PC-3 (cell line): ENCODE measurements at regions not wholly inside any gene's neighbourhood (a gene's known extent, or its start where the extent isn't known, plus 50 kb on each side); places are given as distances from the start of the nearest gene placed in this dataset.
A peak's percentile ranks its signal among the peaks of the same experiment; 100 is the strongest.

Experiments used
- ATAC-seq: fragments of 200-7000 bp; cut with Tn5 transposase; 2 replicates; pipeline ENCODE4 v1.9.1; 2020; ENCODE audit warnings: mild to moderate bottlenecking, moderate library complexity
- BruUV-seq: library from RNA; stranded (reverse); fragments of 400-500 nt; replicated peaks from 2 replicates; lab custom pipeline; 2021; lab: Mats Ljungman, UMichigan
- CTCF ChIA-PET: fragments of 300-600 bp; sonication (Branson Sonifier 250); formaldehyde crosslinking; loops from one replicate; lab custom pipeline; 2022; ENCODE audit warnings: antibody characterized with exemption; lab: Charles Lee
- POLR2A ChIA-PET: fragments of 300-600 bp; sonication (Branson Sonifier 250); formaldehyde crosslinking; loops from one replicate; lab custom pipeline; 2022; ENCODE audit warnings: antibody characterized with exemption; ENCODE audit not compliant: unreplicated experiment; lab: Charles Lee
- DNase-seq: peaks from one replicate; pipeline ENCODE4 v3.0.0-alpha.2; 2015
- H2AFZ ChIP-seq: fragments of 300-600 bp; sonication (generic); 2 replicates; pipeline ENCODE4 v1.6.0; 2016; ENCODE audit warnings: antibody characterized with exemption, low read length
- H3F3A ChIP-seq: fragments of 300-600 bp; sonication (generic); one replicate; pipeline ENCODE4 v1.6.0; 2017; ENCODE audit warnings: antibody characterized with exemption, low read length, control low read depth, mild to moderate bottlenecking; ENCODE audit not compliant: unreplicated experiment
- H3K27ac ChIP-seq: fragments of 300-600 bp; sonication (generic); 2 replicates; pipeline ENCODE4 v1.5.1; 2016; ENCODE audit warnings: mild to moderate bottlenecking, low read length
- H3K27me3 ChIP-seq: fragments of 300-600 bp; sonication (generic); 2 replicates; pipeline ENCODE4 v1.6.1; 2016; ENCODE audit warnings: low read length, mixed read lengths
- H3K36me3 ChIP-seq: fragments of 300-600 bp; sonication (generic); 2 replicates; pipeline ENCODE4 v1.6.1; 2016; ENCODE audit warnings: low read depth, mixed run types, low read length, mixed read lengths
- H3K4me1 ChIP-seq: fragments of 300-600 bp; sonication (generic); 2 replicates; pipeline ENCODE4 v1.5.1; 2016; ENCODE audit warnings: low read length; ENCODE audit not compliant: insufficient read depth
- H3K4me2 ChIP-seq: fragments of 300-600 bp; sonication (generic); 2 replicates; pipeline ENCODE4 v1.6.0; 2016; ENCODE audit warnings: low read length
- H3K4me3 ChIP-seq: fragments of 300-600 bp; sonication (generic); 2 replicates; pipeline ENCODE4 v1.5.1; 2016; ENCODE audit warnings: mild to moderate bottlenecking, low read length, mixed read lengths
- H3K79me2 ChIP-seq: fragments of 300-600 bp; sonication (generic); 2 replicates; pipeline ENCODE4 v1.6.1; 2017; ENCODE audit warnings: low read length, mixed read lengths
- H3K9ac ChIP-seq: fragments of 300-600 bp; sonication (generic); 2 replicates; pipeline ENCODE4 v1.6.0; 2016; ENCODE audit warnings: mild to moderate bottlenecking, low read length
- H3K9me2 ChIP-seq: fragments of 300-600 bp; sonication (generic); replicated peaks from 2 replicates; pipeline ENCODE4 v1.6.1; 2016; ENCODE audit warnings: mixed run types, low read length, mixed read lengths
- H3K9me3 ChIP-seq: fragments of 300-600 bp; sonication (generic); 2 replicates; pipeline ENCODE4 v1.6.1; 2016; ENCODE audit warnings: low read length, mixed read lengths
- H4K20me1 ChIP-seq: fragments of 300-600 bp; sonication (generic); 2 replicates; pipeline ENCODE4 v1.6.1; 2016; ENCODE audit warnings: low read length, mixed read lengths
- EZH2 ChIP-seq: fragments of 300-600 bp; sonication (generic); IDR thresholded peaks from one replicate; pipeline ENCODE4 v1.6.1; 2017; ENCODE audit warnings: antibody characterized with exemption, mild to moderate bottlenecking, low read length; ENCODE audit not compliant: unreplicated experiment
- EZH2phosphoT487 ChIP-seq: fragments of 300-600 bp; sonication (generic); IDR thresholded peaks from 2 replicates; pipeline ENCODE4 v1.6.1; 2018; ENCODE audit warnings: mild to moderate bottlenecking, antibody characterized with exemption, low read length, borderline replicate concordance
- intact Hi-C: fragments of 100-400 bp; cut with micrococcal nuclease; formaldehyde crosslinking; loops from 2 replicates; pipeline ENCODE4 v1.9.0; 2023
- TF ChIP-seq, protein P1 (sequence below): fragments of 300-600 bp; sonication (generic); conservative IDR thresholded peaks from 2 replicates; pipeline ENCODE4 v1.5.1; 2017; ENCODE audit warnings: antibody characterized with exemption, low read depth, mild to moderate bottlenecking, low read length

DNA sequence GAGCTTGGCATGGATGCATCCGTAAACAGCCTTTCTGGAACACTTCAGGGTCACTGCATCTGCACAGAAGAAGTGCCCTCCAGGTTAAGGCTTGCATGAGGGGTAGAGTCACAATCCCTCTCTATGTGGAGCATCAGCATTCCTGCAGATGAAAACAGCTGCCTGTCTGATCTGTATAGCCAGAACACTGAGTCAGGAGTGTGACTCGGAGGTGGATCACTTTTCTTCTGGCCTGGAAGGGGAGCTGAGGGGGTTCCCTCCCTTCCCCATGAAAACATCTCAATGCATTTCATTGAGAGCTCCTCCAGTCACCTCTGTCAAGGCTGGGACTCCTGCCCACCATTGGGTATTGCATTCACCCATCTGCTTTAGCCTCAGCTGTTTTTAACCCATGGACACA, 72.5 kb upstream of the SERPINE2 start:
- Histone ChIP-seq H3F3A (no peaks in the 10 kb centered on the region), H3K79me2 (no peaks in the 10 kb centered on the region), H3K4me2 (no peak overlapping the region), H3K27ac (no peak overlapping the region), H3K36me3 (no peaks in the 10 kb centered on the region), H3K4me3 (no peak overlapping the region), H3K4me1 (no peaks in the 10 kb centered on the region), H2AFZ (no peak overlapping the region), H3K9ac (no peak overlapping the region), H3K27me3 (no peaks in the 10 kb centered on the region), H3K9me3 (no peaks in the 10 kb centered on the region), H4K20me1 (no peaks in the 10 kb centered on the region), H3K9me2 (no peaks in the 10 kb centered on the region)
- POLR2A ChIA-PET = no interaction called here
- intact Hi-C loops = no loop called here
- no TSS peak for BruUV-seq
- TF ChIP-seq EZH2 (no peak), EZH2phosphoT487 (no peak)
- TF ChIP-seq, protein P1, sequence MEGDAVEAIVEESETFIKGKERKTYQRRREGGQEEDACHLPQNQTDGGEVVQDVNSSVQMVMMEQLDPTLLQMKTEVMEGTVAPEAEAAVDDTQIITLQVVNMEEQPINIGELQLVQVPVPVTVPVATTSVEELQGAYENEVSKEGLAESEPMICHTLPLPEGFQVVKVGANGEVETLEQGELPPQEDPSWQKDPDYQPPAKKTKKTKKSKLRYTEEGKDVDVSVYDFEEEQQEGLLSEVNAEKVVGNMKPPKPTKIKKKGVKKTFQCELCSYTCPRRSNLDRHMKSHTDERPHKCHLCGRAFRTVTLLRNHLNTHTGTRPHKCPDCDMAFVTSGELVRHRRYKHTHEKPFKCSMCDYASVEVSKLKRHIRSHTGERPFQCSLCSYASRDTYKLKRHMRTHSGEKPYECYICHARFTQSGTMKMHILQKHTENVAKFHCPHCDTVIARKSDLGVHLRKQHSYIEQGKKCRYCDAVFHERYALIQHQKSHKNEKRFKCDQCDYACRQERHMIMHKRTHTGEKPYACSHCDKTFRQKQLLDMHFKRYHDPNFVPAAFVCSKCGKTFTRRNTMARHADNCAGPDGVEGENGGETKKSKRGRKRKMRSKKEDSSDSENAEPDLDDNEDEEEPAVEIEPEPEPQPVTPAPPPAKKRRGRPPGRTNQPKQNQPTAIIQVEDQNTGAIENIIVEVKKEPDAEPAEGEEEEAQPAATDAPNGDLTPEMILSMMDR = no peak
- CTCF ChIA-PET = no interaction called here
- DNase-seq = peak; percentile 70
- peak; percentile 87 for ATAC-seq

DNA sequence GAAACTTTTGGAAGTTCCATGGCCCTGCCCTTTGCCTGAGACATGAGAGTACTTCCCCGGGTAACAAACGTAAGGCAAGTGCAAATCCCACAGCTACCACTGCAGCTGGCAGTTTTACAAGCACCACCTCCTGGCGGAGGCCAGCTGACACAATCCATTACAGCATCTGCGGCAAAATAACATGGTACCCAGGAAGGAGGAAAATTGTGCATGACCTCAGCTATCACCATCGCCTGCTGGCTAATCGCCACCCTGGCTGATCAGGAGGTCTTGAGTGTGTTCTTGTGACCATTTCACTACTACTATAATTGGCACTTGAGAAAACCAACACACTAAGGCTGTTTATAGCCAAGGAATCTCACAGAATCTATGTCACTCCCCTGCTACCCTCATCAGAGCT, 71.7 kb upstream of the SERPINE2 start:
- TF ChIP-seq, protein P1 = no peak
- TF ChIP-seq EZH2 (no peak), EZH2phosphoT487 (no peak)
- Histone ChIP-seq H3K27me3 (no peaks in the 10 kb centered on the region), H3K9me3 (no peaks in the 10 kb centered on the region), H4K20me1 (no peaks in the 10 kb centered on the region), H3K4me1 (no peaks in the 10 kb centered on the region), H3K4me3 (no peak overlapping the region), H2AFZ (no peak overlapping the region), H3K9ac (no peak overlapping the region), H3K4me2 (no peak overlapping the region), H3K27ac (no peak overlapping the region), H3K36me3 (no peaks in the 10 kb centered on the region), H3K79me2 (no peaks in the 10 kb centered on the region), H3K9me2 (no peaks in the 10 kb centered on the region), H3F3A (no peaks in the 10 kb centered on the region)
- ChIA-PET POLR2A (no interaction called here), CTCF (no interaction called here)
- ATAC-seq (no peak), DNase-seq (no peak)
- intact Hi-C loops = no loop called here
- BruUV-seq = no TSS peak

DNA sequence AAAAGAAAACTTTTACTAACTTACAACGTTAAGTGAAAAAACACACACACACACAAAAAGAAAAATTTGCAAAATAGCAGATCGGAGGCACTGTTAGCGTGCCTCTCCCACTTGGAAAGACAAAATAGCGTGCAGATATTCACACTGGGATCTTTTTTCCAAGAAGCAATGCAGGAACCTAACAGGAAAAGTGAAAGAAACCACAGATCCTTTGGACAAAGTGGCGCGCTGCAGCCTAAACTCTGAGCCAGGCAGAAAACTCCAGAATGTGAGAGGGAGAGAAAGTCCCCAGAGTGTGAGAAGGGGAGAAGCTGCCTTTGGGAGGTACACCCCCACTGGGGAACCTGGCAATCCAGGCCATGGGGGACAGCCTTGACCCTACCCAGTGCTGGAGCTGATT, 70.7 kb upstream of the SERPINE2 start:
- BruUV-seq = no TSS peak
- H3K4me3 ChIP-seq = no peak overlapping the region
- DNase-seq = no peak
- H3K79me2 ChIP-seq = no peaks in the 10 kb centered on the region
- no peaks in the 10 kb centered on the region for H3K9me2 ChIP-seq
- ChIA-PET POLR2A (no interaction called here), CTCF (no interaction called here)
- no peaks in the 10 kb centered on the region for H3F3A ChIP-seq
- TF ChIP-seq, protein P1 = no peak
- TF ChIP-seq EZH2 (no peak), EZH2phosphoT487 (no peak)
- H3K27ac ChIP-seq = no peak overlapping the region
- H3K4me2 ChIP-seq = no peak overlapping the region
- no peak overlapping the region for H3K9ac ChIP-seq
- H4K20me1 ChIP-seq = no peaks in the 10 kb centered on the region
- no peak overlapping the region for H2AFZ ChIP-seq
- H3K4me1 ChIP-seq = no peaks in the 10 kb centered on the region
- H3K9me3 ChIP-seq = no peaks in the 10 kb centered on the region
- H3K27me3 ChIP-seq = no peaks in the 10 kb centered on the region
- no peak for ATAC-seq
- intact Hi-C loops = no loop called here
- H3K36me3 ChIP-seq = no peaks in the 10 kb centered on the region
